Chondrocyte (in vitro differentiated cells): ENCODE measurements at regions not wholly inside any gene's neighbourhood (a gene's known extent, or its start where the extent isn't known, plus 50 kb on each side); places are given as distances from the start of the nearest gene placed in this dataset.

ENCODE experiments used
- DNase-seq: peaks from one replicate; pipeline ENCODE4 v3.0.0; 2021; ENCODE audit warnings: mixed read lengths, low spot score
- H3K27ac Mint-ChIP-seq: one replicate; pipeline ENCODE4 v1.8.0; 2021; ENCODE audit warnings: mild to moderate bottlenecking, moderate library complexity, mixed read lengths; ENCODE audit not compliant: unreplicated experiment
- H3K27me3 Mint-ChIP-seq: 2 replicates; pipeline ENCODE4 v1.8.0; 2021; ENCODE audit warnings: low read depth, mixed read lengths
- H3K36me3 Mint-ChIP-seq: 2 replicates; pipeline ENCODE4 v1.8.0; 2021; ENCODE audit warnings: low read depth, mixed read lengths
- H3K4me1 Mint-ChIP-seq: 2 replicates; pipeline ENCODE4 v1.8.0; 2021; ENCODE audit warnings: low read depth, mild to moderate bottlenecking, mixed read lengths
- H3K4me3 Mint-ChIP-seq: one replicate; pipeline ENCODE4 v1.8.0; 2021; ENCODE audit warnings: mild to moderate bottlenecking, moderate library complexity, mixed read lengths; ENCODE audit not compliant: unreplicated experiment
- H3K9me3 Mint-ChIP-seq: 2 replicates; pipeline ENCODE4 v1.8.0; 2021; ENCODE audit warnings: low read depth, mixed read lengths
- TF ChIP-seq, protein P1 (sequence below): fragments of 200-600 bp; sonication (generic); IDR thresholded peaks from 2 replicates; pipeline ENCODE4 v1.5.0; 2021; ENCODE audit warnings: antibody characterized with exemption, mild to moderate bottlenecking, moderate library complexity

DNA sequence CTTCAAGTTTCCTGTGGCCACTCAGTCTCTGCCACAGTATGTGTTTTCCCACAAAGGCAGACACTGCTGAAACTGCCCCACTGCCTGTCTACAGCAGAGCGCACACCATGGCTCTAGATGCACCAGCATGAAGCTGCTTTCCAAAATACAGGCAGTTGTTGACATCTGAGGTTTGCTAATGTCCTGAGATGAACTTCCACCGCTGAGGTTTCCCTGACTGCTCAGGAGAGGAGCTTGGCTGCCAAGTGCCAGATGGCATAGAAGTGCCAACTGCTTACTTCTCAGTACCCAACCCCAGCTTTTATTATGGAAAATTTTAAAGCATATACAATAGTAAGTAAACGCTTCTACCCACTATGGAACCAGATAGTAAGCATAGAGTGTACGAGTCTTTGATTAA lies 61.0 kb upstream of the EXOC1L start:
- H3K27ac Mint-ChIP-seq, result no peak overlapping the region

DNA sequence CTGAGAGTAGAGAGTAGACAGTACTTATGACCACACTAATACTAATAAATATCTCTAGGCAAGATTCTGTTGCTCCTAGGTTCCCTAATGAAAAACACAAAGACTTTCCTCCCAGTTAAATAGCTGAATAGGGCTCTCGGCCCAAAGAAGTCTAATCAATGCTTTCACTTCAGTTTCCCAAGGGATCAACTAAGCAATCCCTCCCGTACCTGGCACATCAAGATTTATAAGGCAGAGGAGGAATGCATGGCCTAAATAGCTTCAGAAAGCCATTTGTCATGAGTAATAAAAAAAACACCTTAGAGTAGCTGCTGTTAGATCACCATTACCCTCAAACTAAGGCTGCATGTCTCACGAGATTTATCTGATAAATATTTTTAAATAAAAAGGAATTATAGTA lies 56.8 kb upstream of the EXOC1L start:
- Mint-ChIP-seq H3K9me3 (no peaks in the 10 kb centered on the region), H3K27ac (no peak overlapping the region), H3K4me3 (no peak overlapping the region), H3K4me1 (peaks cover 13% of the 10 kb centered on the region), H3K27me3 (no peaks in the 10 kb centered on the region), H3K36me3 (no peaks in the 10 kb centered on the region)
- no peak for DNase-seq
- TF ChIP-seq, protein P1, sequence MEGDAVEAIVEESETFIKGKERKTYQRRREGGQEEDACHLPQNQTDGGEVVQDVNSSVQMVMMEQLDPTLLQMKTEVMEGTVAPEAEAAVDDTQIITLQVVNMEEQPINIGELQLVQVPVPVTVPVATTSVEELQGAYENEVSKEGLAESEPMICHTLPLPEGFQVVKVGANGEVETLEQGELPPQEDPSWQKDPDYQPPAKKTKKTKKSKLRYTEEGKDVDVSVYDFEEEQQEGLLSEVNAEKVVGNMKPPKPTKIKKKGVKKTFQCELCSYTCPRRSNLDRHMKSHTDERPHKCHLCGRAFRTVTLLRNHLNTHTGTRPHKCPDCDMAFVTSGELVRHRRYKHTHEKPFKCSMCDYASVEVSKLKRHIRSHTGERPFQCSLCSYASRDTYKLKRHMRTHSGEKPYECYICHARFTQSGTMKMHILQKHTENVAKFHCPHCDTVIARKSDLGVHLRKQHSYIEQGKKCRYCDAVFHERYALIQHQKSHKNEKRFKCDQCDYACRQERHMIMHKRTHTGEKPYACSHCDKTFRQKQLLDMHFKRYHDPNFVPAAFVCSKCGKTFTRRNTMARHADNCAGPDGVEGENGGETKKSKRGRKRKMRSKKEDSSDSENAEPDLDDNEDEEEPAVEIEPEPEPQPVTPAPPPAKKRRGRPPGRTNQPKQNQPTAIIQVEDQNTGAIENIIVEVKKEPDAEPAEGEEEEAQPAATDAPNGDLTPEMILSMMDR, result no peak

More for the DNA sequence above, 61.0 kb upstream of the EXOC1L start:
- Mint-ChIP-seq H3K9me3 (no peaks in the 10 kb centered on the region), H3K27me3 (no peaks in the 10 kb centered on the region), H3K4me1 (peaks cover 11% of the 10 kb centered on the region), H3K4me3 (no peak overlapping the region), H3K36me3 (no peaks in the 10 kb centered on the region)
- DNase-seq, result no peak
- TF ChIP-seq, protein P1, result no peak

DNA sequence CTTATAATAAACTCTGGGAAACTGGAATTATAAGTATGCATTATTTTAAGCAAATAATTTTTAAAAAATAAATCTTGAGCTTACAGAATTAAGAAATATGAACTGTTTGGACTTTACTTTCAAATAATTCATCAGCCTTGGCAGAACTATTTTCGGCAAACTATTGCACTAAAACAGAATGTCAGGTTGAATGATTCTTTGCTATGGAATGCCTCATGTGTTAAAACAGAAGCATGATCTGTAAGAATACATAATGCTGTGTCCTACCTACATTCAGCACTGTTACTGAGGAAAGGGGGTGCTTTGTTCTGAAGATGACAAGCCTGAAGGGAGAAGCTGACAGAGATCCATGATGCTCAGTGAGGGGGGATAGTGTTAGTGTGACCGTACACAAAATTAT lies 55.6 kb upstream of the EXOC1L start:
- H3K4me1 Mint-ChIP-seq, result peaks cover 24% of the 10 kb centered on the region
- H3K27me3 Mint-ChIP-seq, result no peaks in the 10 kb centered on the region
- H3K4me3 Mint-ChIP-seq, result no peak overlapping the region
- peaks cover 2% of the 10 kb centered on the region for H3K9me3 Mint-ChIP-seq
- TF ChIP-seq, protein P1, result no peak
- H3K36me3 Mint-ChIP-seq, result no peaks in the 10 kb centered on the region
- H3K27ac Mint-ChIP-seq, result no peak overlapping the region
- DNase-seq, result no peak

DNA sequence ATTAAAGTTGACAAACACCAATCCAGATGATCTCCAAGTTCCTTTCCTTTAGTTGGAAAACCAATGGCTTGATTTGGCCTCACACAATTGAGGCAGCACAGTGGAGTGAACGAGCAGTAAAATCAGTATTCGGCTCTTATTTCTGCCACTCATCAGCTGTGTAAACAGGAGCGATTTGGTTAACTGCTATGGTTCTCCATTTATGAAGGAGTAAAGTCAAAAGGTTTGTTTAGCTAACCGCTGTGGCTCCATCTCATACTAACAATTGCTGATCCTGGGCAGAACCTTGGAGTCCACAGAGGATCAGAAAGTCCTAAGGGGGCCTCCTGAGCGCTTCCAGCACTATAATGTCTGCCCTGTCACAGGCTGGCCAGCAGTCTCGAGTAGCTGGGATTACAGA lies 54.5 kb upstream of the EXOC1L start:
- Mint-ChIP-seq H3K27me3 (no peaks in the 10 kb centered on the region), H3K4me1 (peaks cover 29% of the 10 kb centered on the region)

DNA sequence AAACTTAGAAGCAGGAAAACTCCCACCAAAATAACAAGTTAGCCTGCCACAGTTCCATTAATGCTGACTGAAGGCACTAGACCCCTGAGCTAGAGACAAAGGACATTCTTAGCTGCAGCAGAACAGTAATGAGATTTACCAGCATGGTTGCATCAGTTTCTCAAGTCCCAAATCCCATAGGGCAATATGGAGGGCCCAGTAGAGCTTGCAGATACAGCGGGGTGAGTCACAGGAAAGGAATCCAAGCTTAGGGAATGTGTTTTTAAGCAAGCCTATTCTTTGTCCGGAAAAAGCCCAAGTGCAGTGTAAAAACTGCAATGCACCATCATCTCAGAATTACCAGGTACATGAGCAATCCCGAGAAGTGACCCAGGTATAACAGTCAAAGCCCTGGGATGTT lies 51.3 kb upstream of the EXOC1L start:
- no peak overlapping the region for H3K4me3 Mint-ChIP-seq
- DNase-seq, result no peak
- peak overlapping the region; percentile 90 for H3K27ac Mint-ChIP-seq
- no peaks in the 10 kb centered on the region for H3K27me3 Mint-ChIP-seq
- TF ChIP-seq, protein P1, result no peak
- no peaks in the 10 kb centered on the region for H3K36me3 Mint-ChIP-seq
- peaks cover 23% of the 10 kb centered on the region for H3K4me1 Mint-ChIP-seq
- peaks cover 2% of the 10 kb centered on the region for H3K9me3 Mint-ChIP-seq

More for the DNA sequence above, 54.5 kb upstream of the EXOC1L start:
- Mint-ChIP-seq H3K9me3 (peaks cover 2% of the 10 kb centered on the region), H3K36me3 (no peaks in the 10 kb centered on the region), H3K4me3 (no peak overlapping the region), H3K27ac (no peak overlapping the region)
- TF ChIP-seq, protein P1, result no peak
- no peak for DNase-seq
